Lower leg skin (tissue), 4 donors: ENCODE measurements at regions not wholly inside any gene's neighbourhood (a gene's known extent, or its start where the extent isn't known, plus 50 kb on each side); places are given as distances from the start of the nearest gene placed in this dataset.

Source experiments
- DNase-seq, 2 donors: peaks; one replicate each; pipeline ENCODE4 v3.0.0-alpha.2; 2019; ENCODE audit warnings: low spot score in 2 of 2
- H3K4me3 ChIP-seq: fragments of 200-600 bp; sonication (generic); 2 replicates; pipeline ENCODE4 v1.5.1; 2017; ENCODE audit warnings: mild to moderate bottlenecking, low read depth; ENCODE audit not compliant: poor library complexity, severe bottlenecking
- CTCF ChIP-seq, 3 donors: fragments of 450-650 bp; IDR thresholded peaks; one replicate each; pipeline ENCODE4 v1.5.1; 2016; ENCODE audit warnings: antibody characterized with exemption in 3 of 3, mild to moderate bottlenecking in 3 of 3, moderate library complexity in 2 of 3
- POLR2A ChIP-seq, 2 donors: fragments of 450-650 bp; IDR thresholded peaks; one replicate each; pipeline ENCODE4 v1.6.1; 2016 to 2017; ENCODE audit warnings: antibody characterized with exemption in 2 of 2, mild to moderate bottlenecking in 1 of 2, moderate library complexity in 1 of 2
- whole genome bisulfite sequencing, 2 donors: methylation state at CpG; one replicate each; pipeline ENCODE4 v1.1.5; 2018; 5-methylcytosine and 5-hydroxymethylcytosine counted together
- intact Hi-C: fragments of 100-400 bp; cut with DNase I; formaldehyde crosslinking; loops from one replicate; pipeline ENCODE4 v1.15.0; 2023; ENCODE audit warnings: low total_unique reads

- H3K4me3 ChIP-seq, result no peak overlapping the region
- no peak for TF ChIP-seq POLR2A (IDR thresholded peaks at IDR 0.05)
- no peak for TF ChIP-seq CTCF (IDR thresholded peaks at IDR 0.05)
- intact Hi-C loops, result no loop called here
- 42 to 61% methylated on average over 2 of the region's 2 CpGs for WGBS, 2 donors
- no peak for DNase-seq
Measured at GRCh38 chr21:21915816-21916215, 917.6 kb downstream of the NCAM2 start.

GRCh38 chr21:21921410-21922232 lies 923.4 kb downstream of the NCAM2 start:
- TF ChIP-seq POLR2A (IDR thresholded peaks at IDR 0.05) (no peak), CTCF (IDR thresholded peaks at IDR 0.05) (no peak)
- 42 to 46% methylated on average over 6 of the region's 6 CpGs for WGBS, 2 donors
- no peak overlapping the region for H3K4me3 ChIP-seq
- intact Hi-C loops, result loop anchor here (5.0 kb wide), 1 partner anchor 1089 kb away; no protein-coding TSS in a partner anchor
- DNase-seq, result no peak

- DNase-seq, result no peak
- WGBS, 2 donors, result 78 to 79% methylated on average over 1 of the region's 1 CpG
- intact Hi-C loops, result no loop called here
- no peak overlapping the region for H3K4me3 ChIP-seq
- TF ChIP-seq CTCF (IDR thresholded peaks at IDR 0.05) (no peak), POLR2A (IDR thresholded peaks at IDR 0.05) (no peak)
Measured at GRCh38 chr21:21929226-21929625, 931.0 kb downstream of the NCAM2 start.

- no peak overlapping the region for H3K4me3 ChIP-seq
- no peak for DNase-seq
- intact Hi-C loops, result no loop called here
- TF ChIP-seq CTCF (IDR thresholded peaks at IDR 0.05) (no peak), POLR2A (IDR thresholded peaks at IDR 0.05) (no peak)
- WGBS, 2 donors, result 93% methylated on average over 4 of the region's 4 CpGs
Measured at GRCh38 chr21:21929789-21930188, 931.6 kb downstream of the NCAM2 start.

- 40 to 48% methylated on average over 3 of the region's 3 CpGs for WGBS, 2 donors
- no peak for DNase-seq
- H3K4me3 ChIP-seq, result no peak overlapping the region
- TF ChIP-seq CTCF (IDR thresholded peaks at IDR 0.05) (no peak), POLR2A (IDR thresholded peaks at IDR 0.05) (no peak)
- intact Hi-C loops, result no loop called here
Measured at GRCh38 chr21:21952566-21952965, 954.4 kb downstream of the NCAM2 start.

- TF ChIP-seq POLR2A (IDR thresholded peaks at IDR 0.05) (no peak), CTCF (IDR thresholded peaks at IDR 0.05) (no peak)
- H3K4me3 ChIP-seq, result no peak overlapping the region
- 63 to 71% methylated on average over 3 of the region's 3 CpGs for WGBS, 2 donors
- DNase-seq, result no peak
- intact Hi-C loops, result no loop called here
Measured at GRCh38 chr21:21955204-21955603, 957.0 kb downstream of the NCAM2 start.
